GM12878 (cell line): ENCODE measurements at regions not wholly inside any gene's neighbourhood (a gene's known extent, or its start where the extent isn't known, plus 50 kb on each side); places are given as distances from the start of the nearest gene placed in this dataset.

Experiments used
- SREBF2 ChIP-seq: IDR thresholded peaks from 2 replicates; pipeline ENCODE4 v1.6.1; 2012; ENCODE audit warnings: mild to moderate bottlenecking, low read length
- STAT1 ChIP-seq: fragments of 450-650 bp; conservative IDR thresholded peaks from 2 replicates; pipeline ENCODE4 v1.6.1; 2014; ENCODE audit warnings: antibody characterized with exemption, mild to moderate bottlenecking
- USF1 ChIP-seq: IDR thresholded peaks from 2 replicates; pipeline ENCODE4 v1.6.1; 2011; ENCODE audit warnings: borderline replicate concordance, low read depth, mild to moderate bottlenecking, moderate library complexity, mixed read lengths, low read length; ENCODE audit not compliant: insufficient read depth; ENCODE audit errors: extremely low read length
- ZNF24 ChIP-seq: fragments of 450-650 bp; IDR thresholded peaks from 2 replicates; pipeline ENCODE4 v1.6.1; 2017; ENCODE audit warnings: antibody characterized with exemption, mild to moderate bottlenecking
- TF ChIP-seq, protein P1 (sequence below): fragments of 450-650 bp; formaldehyde crosslinking; IDR thresholded peaks from 2 replicates; pipeline ENCODE4 v1.5.0; 2022; ENCODE audit warnings: mild to moderate bottlenecking, missing genetic modification characterization
- TF ChIP-seq, protein P2 (sequence below): fragments of 150-350 bp; IDR thresholded peaks from 2 replicates; pipeline ENCODE4 v1.6.1; 2016; ENCODE audit warnings: low read depth, low read length
- TF ChIP-seq, protein P3 (sequence below): IDR thresholded peaks from 2 replicates; pipeline ENCODE4 v1.6.1; 2011; ENCODE audit warnings: borderline replicate concordance, low read depth, mild to moderate bottlenecking, moderate library complexity, low read length; ENCODE audit not compliant: insufficient read depth, poor library complexity, severe bottlenecking

DNA sequence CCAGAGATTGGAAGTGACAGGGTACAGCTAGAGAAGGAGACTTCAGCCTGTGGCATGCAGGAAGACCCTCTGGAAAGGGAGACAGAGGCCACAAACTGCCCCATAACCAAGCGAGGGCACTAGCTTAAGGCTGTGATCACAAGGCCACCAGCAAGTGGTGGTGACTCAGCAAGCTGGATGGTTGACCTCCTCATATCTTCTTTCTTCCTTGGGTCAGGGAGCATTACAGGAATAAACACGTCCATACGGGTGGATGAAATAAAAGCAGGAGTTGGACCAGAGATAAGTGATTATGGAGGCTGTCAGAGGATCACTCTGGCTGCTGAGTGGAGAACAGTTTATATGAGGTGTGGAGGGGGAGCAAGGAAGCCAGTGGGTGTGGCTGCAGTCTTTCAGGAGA is 234.6 kb upstream of the TAS2R1 start (continued):
- TF ChIP-seq, protein P1, sequence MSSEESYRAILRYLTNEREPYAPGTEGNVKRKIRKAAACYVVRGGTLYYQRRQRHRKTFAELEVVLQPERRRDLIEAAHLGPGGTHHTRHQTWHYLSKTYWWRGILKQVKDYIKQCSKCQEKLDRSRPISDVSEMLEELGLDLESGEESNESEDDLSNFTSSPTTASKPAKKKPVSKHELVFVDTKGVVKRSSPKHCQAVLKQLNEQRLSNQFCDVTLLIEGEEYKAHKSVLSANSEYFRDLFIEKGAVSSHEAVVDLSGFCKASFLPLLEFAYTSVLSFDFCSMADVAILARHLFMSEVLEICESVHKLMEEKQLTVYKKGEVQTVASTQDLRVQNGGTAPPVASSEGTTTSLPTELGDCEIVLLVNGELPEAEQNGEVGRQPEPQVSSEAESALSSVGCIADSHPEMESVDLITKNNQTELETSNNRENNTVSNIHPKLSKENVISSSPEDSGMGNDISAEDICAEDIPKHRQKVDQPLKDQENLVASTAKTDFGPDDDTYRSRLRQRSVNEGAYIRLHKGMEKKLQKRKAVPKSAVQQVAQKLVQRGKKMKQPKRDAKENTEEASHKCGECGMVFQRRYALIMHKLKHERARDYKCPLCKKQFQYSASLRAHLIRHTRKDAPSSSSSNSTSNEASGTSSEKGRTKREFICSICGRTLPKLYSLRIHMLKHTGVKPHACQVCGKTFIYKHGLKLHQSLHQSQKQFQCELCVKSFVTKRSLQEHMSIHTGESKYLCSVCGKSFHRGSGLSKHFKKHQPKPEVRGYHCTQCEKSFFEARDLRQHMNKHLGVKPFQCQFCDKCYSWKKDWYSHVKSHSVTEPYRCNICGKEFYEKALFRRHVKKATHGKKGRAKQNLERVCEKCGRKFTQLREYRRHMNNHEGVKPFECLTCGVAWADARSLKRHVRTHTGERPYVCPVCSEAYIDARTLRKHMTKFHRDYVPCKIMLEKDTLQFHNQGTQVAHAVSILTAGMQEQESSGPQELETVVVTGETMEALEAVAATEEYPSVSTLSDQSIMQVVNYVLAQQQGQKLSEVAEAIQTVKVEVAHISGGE (CRISPR knock-in tag) = no peak
- TF ChIP-seq STAT1 (no peak), SREBF2 (no peak), ZNF24 (no peak), USF1 (no peak)
- TF ChIP-seq, protein P2, sequence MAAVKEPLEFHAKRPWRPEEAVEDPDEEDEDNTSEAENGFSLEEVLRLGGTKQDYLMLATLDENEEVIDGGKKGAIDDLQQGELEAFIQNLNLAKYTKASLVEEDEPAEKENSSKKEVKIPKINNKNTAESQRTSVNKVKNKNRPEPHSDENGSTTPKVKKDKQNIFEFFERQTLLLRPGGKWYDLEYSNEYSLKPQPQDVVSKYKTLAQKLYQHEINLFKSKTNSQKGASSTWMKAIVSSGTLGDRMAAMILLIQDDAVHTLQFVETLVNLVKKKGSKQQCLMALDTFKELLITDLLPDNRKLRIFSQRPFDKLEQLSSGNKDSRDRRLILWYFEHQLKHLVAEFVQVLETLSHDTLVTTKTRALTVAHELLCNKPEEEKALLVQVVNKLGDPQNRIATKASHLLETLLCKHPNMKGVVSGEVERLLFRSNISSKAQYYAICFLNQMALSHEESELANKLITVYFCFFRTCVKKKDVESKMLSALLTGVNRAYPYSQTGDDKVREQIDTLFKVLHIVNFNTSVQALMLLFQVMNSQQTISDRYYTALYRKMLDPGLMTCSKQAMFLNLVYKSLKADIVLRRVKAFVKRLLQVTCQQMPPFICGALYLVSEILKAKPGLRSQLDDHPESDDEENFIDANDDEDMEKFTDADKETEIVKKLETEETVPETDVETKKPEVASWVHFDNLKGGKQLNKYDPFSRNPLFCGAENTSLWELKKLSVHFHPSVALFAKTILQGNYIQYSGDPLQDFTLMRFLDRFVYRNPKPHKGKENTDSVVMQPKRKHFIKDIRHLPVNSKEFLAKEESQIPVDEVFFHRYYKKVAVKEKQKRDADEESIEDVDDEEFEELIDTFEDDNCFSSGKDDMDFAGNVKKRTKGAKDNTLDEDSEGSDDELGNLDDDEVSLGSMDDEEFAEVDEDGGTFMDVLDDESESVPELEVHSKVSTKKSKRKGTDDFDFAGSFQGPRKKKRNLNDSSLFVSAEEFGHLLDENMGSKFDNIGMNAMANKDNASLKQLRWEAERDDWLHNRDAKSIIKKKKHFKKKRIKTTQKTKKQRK = no peak
- TF ChIP-seq, protein P3, sequence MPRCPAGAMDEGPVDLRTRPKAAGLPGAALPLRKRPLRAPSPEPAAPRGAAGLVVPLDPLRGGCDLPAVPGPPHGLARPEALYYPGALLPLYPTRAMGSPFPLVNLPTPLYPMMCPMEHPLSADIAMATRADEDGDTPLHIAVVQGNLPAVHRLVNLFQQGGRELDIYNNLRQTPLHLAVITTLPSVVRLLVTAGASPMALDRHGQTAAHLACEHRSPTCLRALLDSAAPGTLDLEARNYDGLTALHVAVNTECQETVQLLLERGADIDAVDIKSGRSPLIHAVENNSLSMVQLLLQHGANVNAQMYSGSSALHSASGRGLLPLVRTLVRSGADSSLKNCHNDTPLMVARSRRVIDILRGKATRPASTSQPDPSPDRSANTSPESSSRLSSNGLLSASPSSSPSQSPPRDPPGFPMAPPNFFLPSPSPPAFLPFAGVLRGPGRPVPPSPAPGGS = no peak
